ENCODE measurements at regions not wholly inside any gene's neighbourhood (a gene's known extent, or its start where the extent isn't known, plus 50 kb on each side); places are given as distances from the start of the nearest gene placed in this dataset.

DNA sequence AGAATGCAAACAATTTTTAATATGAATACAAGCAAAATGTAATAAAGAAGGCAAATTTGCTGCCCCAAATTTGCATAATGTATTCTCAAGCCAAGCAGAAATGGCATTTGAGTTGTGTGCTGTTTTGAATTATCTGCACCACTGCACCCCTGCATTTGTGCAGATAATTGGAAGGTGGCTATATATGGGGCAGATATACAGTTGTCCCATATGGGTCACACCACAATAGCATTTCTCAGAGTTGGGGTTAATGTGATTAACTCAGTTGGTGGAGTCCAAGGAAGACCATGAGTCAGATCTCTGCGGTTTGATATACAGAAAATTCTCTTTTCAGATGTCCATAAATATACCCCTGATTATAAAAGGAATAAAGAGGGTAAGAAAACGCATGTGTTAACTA, 68.9 kb upstream of the EXOC4 start:
- H3K27ac ChIP-seq, result no peak overlapping the region
- no peak overlapping the region for H3K4me3 ChIP-seq
- TF ChIP-seq, protein P1, sequence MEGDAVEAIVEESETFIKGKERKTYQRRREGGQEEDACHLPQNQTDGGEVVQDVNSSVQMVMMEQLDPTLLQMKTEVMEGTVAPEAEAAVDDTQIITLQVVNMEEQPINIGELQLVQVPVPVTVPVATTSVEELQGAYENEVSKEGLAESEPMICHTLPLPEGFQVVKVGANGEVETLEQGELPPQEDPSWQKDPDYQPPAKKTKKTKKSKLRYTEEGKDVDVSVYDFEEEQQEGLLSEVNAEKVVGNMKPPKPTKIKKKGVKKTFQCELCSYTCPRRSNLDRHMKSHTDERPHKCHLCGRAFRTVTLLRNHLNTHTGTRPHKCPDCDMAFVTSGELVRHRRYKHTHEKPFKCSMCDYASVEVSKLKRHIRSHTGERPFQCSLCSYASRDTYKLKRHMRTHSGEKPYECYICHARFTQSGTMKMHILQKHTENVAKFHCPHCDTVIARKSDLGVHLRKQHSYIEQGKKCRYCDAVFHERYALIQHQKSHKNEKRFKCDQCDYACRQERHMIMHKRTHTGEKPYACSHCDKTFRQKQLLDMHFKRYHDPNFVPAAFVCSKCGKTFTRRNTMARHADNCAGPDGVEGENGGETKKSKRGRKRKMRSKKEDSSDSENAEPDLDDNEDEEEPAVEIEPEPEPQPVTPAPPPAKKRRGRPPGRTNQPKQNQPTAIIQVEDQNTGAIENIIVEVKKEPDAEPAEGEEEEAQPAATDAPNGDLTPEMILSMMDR (IDR thresholded peaks at IDR 0.05), result no peak
- no peaks in the 10 kb centered on the region for H3K9me3 ChIP-seq
- ATAC-seq, result no peak
- intact Hi-C loops (cut with DNase I), result no loop called here
- WGBS, 3 donors, result 63 to 66% (median 64%) methylated on average over 2 of the region's 2 CpGs
- no peaks in the 10 kb centered on the region for H3K4me1 ChIP-seq
- no peak for DNase-seq
- H3K27me3 ChIP-seq (ENCODE audit: insufficient read depth in 3 of 3, low read length in 2 of 3), result no peaks in the 10 kb centered on the region
- H3K36me3 ChIP-seq (ENCODE audit: insufficient read depth in 1 of 2, low read depth in 1 of 2), result no peaks in the 10 kb centered on the region

DNA sequence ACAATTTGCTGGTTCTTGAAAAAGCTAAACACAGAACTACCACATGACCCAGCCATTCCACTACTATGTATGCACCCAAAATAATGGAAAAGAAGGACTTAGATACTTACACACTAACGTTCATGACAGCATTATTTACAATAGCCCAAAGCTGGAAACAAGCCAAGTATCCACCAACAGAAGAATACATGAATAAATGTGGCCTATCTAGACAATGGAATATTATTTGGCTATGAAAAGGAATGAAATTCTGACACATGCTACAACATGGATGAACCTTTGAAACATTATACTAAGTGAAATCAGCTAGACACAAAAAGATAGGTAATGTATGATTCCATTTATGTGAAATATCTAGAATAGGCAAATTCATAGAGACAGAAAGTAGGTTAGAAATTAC, 67.4 kb upstream of the EXOC4 start:
- DNase-seq, result no peak
- Histone ChIP-seq H3K36me3 (ENCODE audit: insufficient read depth in 1 of 2, low read depth in 1 of 2) (no peaks in the 10 kb centered on the region), H3K27ac (no peak overlapping the region), H3K4me1 (no peaks in the 10 kb centered on the region), H3K9me3 (no peaks in the 10 kb centered on the region), H3K27me3 (ENCODE audit: insufficient read depth in 3 of 3, low read length in 2 of 3) (no peaks in the 10 kb centered on the region), H3K4me3 (no peak overlapping the region)
- WGBS, 3 donors, result 35 to 50% (median 36%) methylated on average over 1 of the region's 1 CpG
- no peak for ATAC-seq
- TF ChIP-seq, protein P1 (IDR thresholded peaks at IDR 0.05), result no peak
- intact Hi-C loops (cut with DNase I), result no loop called here

DNA sequence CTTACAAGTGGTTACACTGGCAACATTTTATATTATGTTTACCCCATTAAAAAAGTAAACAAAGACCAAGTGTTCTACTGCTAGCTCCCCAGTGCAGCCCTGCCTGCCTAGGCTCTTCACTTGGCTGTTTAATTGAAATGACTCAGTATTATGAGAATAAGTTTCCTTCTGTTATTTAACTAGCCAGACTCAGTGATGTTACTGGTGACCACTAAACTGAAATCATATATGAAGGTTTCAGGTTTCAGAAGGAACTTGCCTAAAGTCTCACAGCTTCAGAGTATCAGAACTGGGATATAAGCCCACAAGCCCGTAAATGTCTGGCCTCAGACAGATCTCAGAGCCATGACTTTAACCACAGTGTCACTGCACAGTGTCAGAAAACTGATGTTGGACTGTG, 66.8 kb upstream of the EXOC4 start:
- Histone ChIP-seq H3K4me1 (no peaks in the 10 kb centered on the region), H3K27me3 (ENCODE audit: insufficient read depth in 3 of 3, low read length in 2 of 3) (no peaks in the 10 kb centered on the region), H3K4me3 (no peak overlapping the region), H3K9me3 (no peaks in the 10 kb centered on the region), H3K27ac (no peak overlapping the region), H3K36me3 (ENCODE audit: insufficient read depth in 1 of 2, low read depth in 1 of 2) (no peaks in the 10 kb centered on the region)
- DNase-seq (no peak), ATAC-seq (no peak)
- 40 to 57% (median 53%) methylated on average over 1 of the region's 1 CpG for WGBS, 3 donors
- intact Hi-C loops (cut with DNase I), result no loop called here
- TF ChIP-seq, protein P1 (IDR thresholded peaks at IDR 0.05), result no peak

DNA sequence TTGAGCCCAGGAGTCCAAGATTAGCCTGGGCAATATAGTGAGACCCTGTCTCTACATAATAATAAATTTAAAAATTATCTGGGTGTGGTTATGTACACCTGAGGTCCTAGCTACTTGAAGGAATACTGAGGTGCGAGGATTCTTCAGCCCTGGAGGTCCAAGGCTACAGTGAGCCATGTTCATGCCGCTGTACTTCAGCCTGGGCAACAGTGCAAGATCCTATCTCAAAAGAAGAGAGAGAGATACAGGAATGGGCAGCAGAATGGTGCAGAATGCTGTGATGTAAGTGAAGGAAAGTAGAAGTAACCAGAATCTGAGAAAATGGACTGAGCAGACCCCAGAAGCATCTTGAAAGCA, 62.7 kb upstream of the EXOC4 start:
- Histone ChIP-seq H3K27ac (no peak overlapping the region), H3K36me3 (ENCODE audit: insufficient read depth in 1 of 2, low read depth in 1 of 2) (no peaks in the 10 kb centered on the region), H3K27me3 (ENCODE audit: insufficient read depth in 3 of 3, low read length in 2 of 3) (no peaks in the 10 kb centered on the region), H3K9me3 (no peaks in the 10 kb centered on the region), H3K4me3 (no peak overlapping the region), H3K4me1 (no peaks in the 10 kb centered on the region)
- TF ChIP-seq, protein P1 (IDR thresholded peaks at IDR 0.05), result no peak
- intact Hi-C loops (cut with DNase I), result no loop called here
- DNase-seq (no peak), ATAC-seq (no peak)
- 94 to 98% (median 94%) methylated on average over 2 of the region's 2 CpGs for WGBS, 3 donors

DNA sequence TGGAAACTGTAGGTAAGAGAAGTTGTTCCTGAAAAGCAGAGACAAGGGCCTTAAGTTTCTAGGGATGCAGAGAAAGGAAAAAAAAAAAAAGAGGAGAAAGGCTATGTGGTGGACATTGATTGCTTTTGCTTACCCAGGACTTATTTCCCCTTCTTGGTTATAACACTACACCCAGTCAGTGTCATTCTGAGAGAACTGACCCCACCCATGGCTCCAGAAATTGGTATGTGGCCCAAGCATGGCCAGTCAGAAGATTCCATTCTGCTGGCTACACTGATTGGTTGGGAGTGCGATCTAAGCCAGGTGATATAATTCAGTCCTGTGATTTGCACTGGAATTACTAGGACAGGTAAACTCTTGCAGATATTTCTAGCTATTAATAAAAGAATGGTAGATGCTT, 62.2 kb upstream of the EXOC4 start:
- no peak for DNase-seq
- no peaks in the 10 kb centered on the region for H3K27me3 ChIP-seq (ENCODE audit: insufficient read depth in 3 of 3, low read length in 2 of 3)
- H3K4me3 ChIP-seq, result no peak overlapping the region
- no peaks in the 10 kb centered on the region for H3K4me1 ChIP-seq
- TF ChIP-seq, protein P1 (IDR thresholded peaks at IDR 0.05), result no peak
- no peak overlapping the region for H3K27ac ChIP-seq
- ATAC-seq, result no peak
- no peaks in the 10 kb centered on the region for H3K36me3 ChIP-seq (ENCODE audit: insufficient read depth in 1 of 2, low read depth in 1 of 2)
- 93 to 95% (median 94%) methylated on average over 1 of the region's 1 CpG for WGBS, 3 donors
- H3K9me3 ChIP-seq, result no peaks in the 10 kb centered on the region
- intact Hi-C loops (cut with DNase I), result no loop called here

Measured in psoas muscle (tissue), 7 donors.